Sigmoid colon (tissue), 6 donors: ENCODE measurements at regions not wholly inside any gene's neighbourhood (a gene's known extent, or its start where the extent isn't known, plus 50 kb on each side); places are given as distances from the start of the nearest gene placed in this dataset.

ENCODE experiments used
- DNase-seq: peaks from one replicate; pipeline ENCODE4 v3.0.0-alpha.2; 2019
- H3K27ac ChIP-seq, 4 donors: fragments of 200-600 bp; sonication (generic); one replicate each; pipeline ENCODE4 v1.5.1; 2016 to 2019; ENCODE audit warnings: mild to moderate bottlenecking in 1 of 4
- H3K27me3 ChIP-seq, 3 donors: fragments of 200-600 bp; sonication (generic); one replicate each; pipeline ENCODE4 v1.5.1; 2019; ENCODE audit warnings: mild to moderate bottlenecking in 1 of 3
- H3K36me3 ChIP-seq, 4 donors: fragments of 200-600 bp; sonication (generic); one replicate each; pipeline ENCODE4 v1.5.1; 2016 to 2019
- H3K4me1 ChIP-seq, 4 donors: fragments of 200-600 bp; sonication (generic); one replicate each; pipeline ENCODE4 v1.5.1; 2017 to 2019
- H3K4me3 ChIP-seq, 4 donors: fragments of 200-600 bp; sonication (generic); one replicate each; pipeline ENCODE4 v1.5.1; 2017 to 2019; ENCODE audit warnings: mild to moderate bottlenecking in 2 of 4, moderate library complexity in 1 of 4
- H3K9me3 ChIP-seq, 4 donors: fragments of 200-600 bp in 3 of 4; sonication (generic) in 3 of 4; one replicate each; pipeline versions ENCODE4 v1.5.1 to v1.6.1; 2013 to 2019
- CTCF ChIP-seq, 4 experiments: fragments of 450-650 bp in 3 of 4; fragments of 200-600 bp in 1 of 4; IDR thresholded peaks; one replicate each; pipeline ENCODE4 v1.5.1; 2016 to 2019; ENCODE audit warnings: antibody characterized with exemption in 4 of 4, mild to moderate bottlenecking in 3 of 4, moderate library complexity in 2 of 4
- EP300 ChIP-seq, 4 donors: sonication (generic); formaldehyde crosslinking; IDR thresholded peaks; one replicate each; pipeline ENCODE4 v1.6.1; 2017; ENCODE audit warnings: antibody characterized with exemption in 4 of 4
- POLR2A ChIP-seq, 2 donors: fragments of 450-650 bp; IDR thresholded peaks; one replicate each; pipeline ENCODE4 v1.6.1; 2016; ENCODE audit warnings: antibody characterized with exemption in 2 of 2, mild to moderate bottlenecking in 2 of 2, moderate library complexity in 2 of 2
- POLR2AphosphoS5 ChIP-seq, 4 donors: sonication (generic); formaldehyde crosslinking; IDR thresholded peaks; one replicate each; pipeline ENCODE4 v1.6.1; 2017; ENCODE audit warnings: antibody characterized with exemption in 4 of 4
- WGBS, 2 donors: extraction: QIAGEN DNeasy Blood & Tissue Kit; methylation state at CpG; one replicate each; pipeline ENCODE4 v1.1.7; 2013; 5-methylcytosine and 5-hydroxymethylcytosine counted together
- intact Hi-C: fragments of 100-400 bp; cut with DNase I; formaldehyde crosslinking; loops from one replicate; pipeline ENCODE4 v1.15.1; 2023
- donor health status: healthy with polysubstance abuse.
- donor health status: healthy.

GRCh38 chr3:188001093-188001492, 152.9 kb upstream of the LPP start:
- Histone ChIP-seq H3K27ac (no peak overlapping the region), H3K4me3 (no peak overlapping the region), H3K36me3 (no peaks in the 10 kb centered on the region), H3K27me3 (no peaks in the 10 kb centered on the region), H3K9me3 (no peaks in the 10 kb centered on the region), H3K4me1 (no peaks in the 10 kb centered on the region)
- 48 to 74% methylated on average over 3 of the region's 3 CpGs for WGBS, 2 donors
- no peak for DNase-seq
- intact Hi-C loops: no loop called here
- TF ChIP-seq POLR2AphosphoS5 (IDR thresholded peaks at IDR 0.05) (no peak), EP300 (IDR thresholded peaks at IDR 0.05) (no peak), CTCF (IDR thresholded peaks at IDR 0.05) (no peak), POLR2A (IDR thresholded peaks at IDR 0.05) (no peak)

GRCh38 chr3:188001926-188002325, 152.0 kb upstream of the LPP start:
- Histone ChIP-seq H3K27me3 (no peaks in the 10 kb centered on the region), H3K4me3 (no peak overlapping the region), H3K36me3 (no peaks in the 10 kb centered on the region), H3K4me1 (no peaks in the 10 kb centered on the region), H3K9me3 (no peaks in the 10 kb centered on the region), H3K27ac (no peak overlapping the region)
- TF ChIP-seq POLR2AphosphoS5 (IDR thresholded peaks at IDR 0.05) (no peak), EP300 (IDR thresholded peaks at IDR 0.05) (no peak), POLR2A (IDR thresholded peaks at IDR 0.05) (no peak), CTCF (IDR thresholded peaks at IDR 0.05) (no peak)
- no peak for DNase-seq
- intact Hi-C loops: no loop called here

GRCh38 chr3:188002626-188003138, 151.3 kb upstream of the LPP start:
- 100% methylated on average over 1 of the region's 1 CpG for WGBS, 2 donors
- no peaks in the 10 kb centered on the region for H3K36me3 ChIP-seq
- intact Hi-C loops: no loop called here
- TF ChIP-seq POLR2A (IDR thresholded peaks at IDR 0.05): no peak
- TF ChIP-seq EP300 (IDR thresholded peaks at IDR 0.05): no peak
- TF ChIP-seq POLR2AphosphoS5 (IDR thresholded peaks at IDR 0.05): no peak
- TF ChIP-seq CTCF (IDR thresholded peaks at IDR 0.05): no peak
- no peaks in the 10 kb centered on the region for H3K4me1 ChIP-seq
- no peak overlapping the region for H3K27ac ChIP-seq
- no peaks in the 10 kb centered on the region for H3K27me3 ChIP-seq
- no peak for DNase-seq
- no peak overlapping the region for H3K4me3 ChIP-seq
- H3K9me3 ChIP-seq: no peaks in the 10 kb centered on the region

- intact Hi-C loops: no loop called here
- no peak for DNase-seq
- H3K4me3 ChIP-seq: no peak overlapping the region
- H3K27me3 ChIP-seq: no peaks in the 10 kb centered on the region
- H3K36me3 ChIP-seq: no peaks in the 10 kb centered on the region
- H3K9me3 ChIP-seq: no peaks in the 10 kb centered on the region
- H3K4me1 ChIP-seq: no peaks in the 10 kb centered on the region
- 17 to 67% methylated on average over 9 of the region's 9 CpGs for WGBS, 2 donors
- H3K27ac ChIP-seq: no peak overlapping the region
- TF ChIP-seq EP300 (IDR thresholded peaks at IDR 0.05): no peak
Measured at GRCh38 chr3:188003188-188004171, 150.5 kb upstream of the LPP start.

- Histone ChIP-seq H3K9me3 (no peaks in the 10 kb centered on the region), H3K4me3 (no peak overlapping the region), H3K27me3 (no peaks in the 10 kb centered on the region), H3K4me1 (no peaks in the 10 kb centered on the region), H3K27ac (no peak overlapping the region), H3K36me3 (no peaks in the 10 kb centered on the region)
- intact Hi-C loops: no loop called here
- WGBS, 2 donors: 83 to 93% methylated on average over 17 of the region's 17 CpGs
- no peak for DNase-seq
- TF ChIP-seq POLR2AphosphoS5 (IDR thresholded peaks at IDR 0.05) (no peak), EP300 (IDR thresholded peaks at IDR 0.05) (no peak)
Measured at GRCh38 chr3:188006726-188007393, 147.1 kb upstream of the LPP start.
